HG02884 (cell line): ENCODE measurements at regions not wholly inside any gene's neighbourhood (a gene's known extent, or its start where the extent isn't known, plus 50 kb on each side); places are given as distances from the start of the nearest gene placed in this dataset.
"Not testable (repeated sequence)": the region's sequence is repeated elsewhere in the genome, so short reads cannot be mapped to it uniquely, and the experiment has no call there.

Source experiments
- ATAC-seq: cut with Tn5 transposase; IDR thresholded peaks from one replicate; pipeline ENCODE4 v1.9.1; 2021; ENCODE audit warnings: mild to moderate bottlenecking, moderate library complexity; ENCODE audit not compliant: unreplicated experiment

- ATAC-seq = no peak
Observed at GRCh38 chr10:111558211-111558610, 481.4 kb downstream of the ADRA2A start.

DNA sequence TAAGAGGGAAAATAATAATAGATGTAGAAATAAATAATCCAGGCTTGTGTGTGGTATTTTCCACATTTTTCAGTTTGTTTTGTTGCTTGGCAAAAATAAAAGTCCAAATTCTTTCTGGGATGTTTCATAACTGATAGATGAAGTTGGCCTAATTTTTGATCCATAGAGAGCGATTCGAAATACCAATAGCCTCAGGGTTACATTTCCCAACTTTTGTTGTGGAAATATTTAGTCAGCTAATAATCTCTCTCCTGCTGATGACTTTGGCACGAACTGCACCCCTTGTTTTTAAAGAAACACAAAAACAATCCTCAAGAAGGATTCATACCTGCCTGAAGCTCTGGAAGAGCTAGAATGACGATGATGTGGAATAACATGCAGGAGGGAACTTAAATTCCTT, 483.2 kb downstream of the ADRA2A start:
- no peak for ATAC-seq

GRCh38 chr10:111561124-111561523, 484.3 kb downstream of the ADRA2A start:
- ATAC-seq = no peak

GRCh38 chr10:111565542-111565941, 488.7 kb downstream of the ADRA2A start:
- ATAC-seq = no peak

DNA sequence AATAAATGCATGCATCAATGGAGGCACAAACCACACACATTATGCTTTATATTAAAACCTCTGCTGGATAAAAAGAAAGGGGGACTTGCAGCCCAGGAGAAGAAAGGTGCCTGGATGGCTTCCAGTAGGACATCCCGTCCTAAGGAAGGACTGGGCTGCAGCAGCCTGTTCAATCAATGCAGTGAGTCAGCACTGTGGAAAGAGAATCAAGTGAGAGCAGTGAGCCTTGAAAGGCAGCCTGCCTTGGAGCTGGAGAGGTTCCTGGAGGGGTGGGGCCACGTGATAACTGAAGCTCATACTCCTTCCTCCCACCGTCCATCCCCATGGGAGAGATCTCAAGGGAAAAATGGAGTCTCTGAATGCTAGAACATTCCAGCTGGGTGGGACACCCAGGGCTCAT, 501.2 kb downstream of the ADRA2A start:
- ATAC-seq = no peak

DNA sequence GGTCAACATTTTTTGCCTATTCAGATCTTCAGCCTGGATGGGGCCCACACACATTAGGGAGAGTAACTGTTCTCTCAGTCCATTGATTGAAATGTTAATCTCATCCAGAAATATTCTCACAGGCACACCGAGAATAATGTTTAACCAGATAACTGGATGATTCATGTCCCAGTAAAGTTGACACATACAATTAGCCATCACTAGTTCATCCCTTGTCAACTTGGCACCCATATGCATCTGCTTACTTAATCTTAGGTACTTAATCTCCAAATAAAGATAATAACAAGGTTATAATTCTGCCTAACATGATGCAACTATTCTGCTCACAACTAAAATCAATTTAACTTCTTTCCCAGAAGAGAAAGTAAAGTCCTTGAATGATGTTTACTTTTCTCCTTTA, 502.6 kb downstream of the ADRA2A start:
- no peak for ATAC-seq

- no peak for ATAC-seq
Observed at GRCh38 chr10:111590703-111591102, 513.9 kb downstream of the ADRA2A start.

DNA sequence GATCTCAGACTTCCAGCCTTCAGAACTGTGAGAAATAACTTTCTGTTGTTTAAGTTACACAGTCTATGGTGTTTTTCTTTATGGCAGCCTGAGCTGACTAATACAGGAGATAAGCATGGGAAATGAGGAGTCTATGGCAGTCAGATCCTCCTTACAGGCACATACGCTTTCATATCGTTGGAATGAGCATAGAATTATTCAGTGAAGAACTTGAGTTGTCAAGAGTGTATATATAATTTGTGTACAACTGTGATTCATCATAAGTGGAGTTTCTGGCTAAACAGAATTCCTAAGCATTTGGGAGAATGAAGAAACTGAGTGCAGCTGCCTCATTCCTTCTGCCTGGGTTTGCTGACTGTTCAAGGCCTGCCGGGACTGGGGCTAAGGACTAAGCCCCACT, 516.7 kb downstream of the ADRA2A start:
- no peak for ATAC-seq

- no peak for ATAC-seq
Observed at GRCh38 chr10:111595173-111595572, 518.3 kb downstream of the ADRA2A start.

DNA sequence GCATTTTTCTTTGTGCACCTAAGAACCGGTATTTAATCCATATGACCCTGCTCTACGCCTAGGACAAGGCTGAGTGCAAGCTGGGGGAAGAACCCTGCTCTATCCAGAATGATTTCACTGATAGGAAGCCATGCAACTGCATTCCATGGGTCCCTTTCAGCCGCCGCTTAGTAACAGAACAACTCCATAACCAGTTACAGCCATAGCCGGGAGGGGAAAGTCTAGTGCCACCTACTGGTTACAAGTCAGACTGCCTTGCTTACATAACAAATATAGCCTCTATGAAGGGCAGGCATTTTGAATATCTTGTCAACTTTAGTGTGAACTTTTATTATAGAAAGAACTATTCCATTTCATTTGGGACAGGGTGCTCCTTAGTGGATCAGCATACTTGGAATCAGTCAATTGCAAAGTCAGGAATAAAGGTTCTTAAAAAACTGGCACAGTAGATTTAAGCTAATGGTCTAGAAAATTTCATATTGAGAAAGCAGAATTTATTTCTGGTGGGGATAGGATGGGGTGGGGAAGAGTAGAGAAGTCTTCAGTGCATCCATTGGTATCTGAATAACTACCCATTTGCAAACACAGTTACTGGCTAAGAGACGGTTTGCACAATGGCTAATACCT, 521.7 kb downstream of the ADRA2A start:
- peak; percentile 95 for ATAC-seq

- no peak for ATAC-seq
Observed at GRCh38 chr10:111599943-111600342, 523.1 kb downstream of the ADRA2A start.

GRCh38 chr10:111600772-111601171, 523.9 kb downstream of the ADRA2A start:
- ATAC-seq = no peak

DNA sequence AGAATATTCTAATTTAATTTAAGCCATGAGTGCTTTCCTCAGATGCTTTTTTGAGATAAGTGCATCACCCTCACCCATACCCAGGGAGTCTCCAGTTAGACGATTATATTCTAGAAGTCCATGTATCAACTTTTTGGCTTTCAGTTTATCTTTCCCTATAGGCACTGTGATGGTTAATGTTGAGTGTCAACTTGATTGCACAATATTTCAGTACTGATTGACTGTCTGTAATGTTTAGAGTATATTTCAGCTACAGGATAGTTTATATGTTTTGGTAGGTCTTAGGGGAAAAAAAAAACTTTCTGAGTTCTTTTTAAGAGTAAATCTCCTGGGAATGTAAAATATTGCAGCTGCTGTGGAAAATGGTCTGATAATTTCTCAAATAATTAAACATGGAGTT, 535.4 kb downstream of the ADRA2A start:
- no peak for ATAC-seq

DNA sequence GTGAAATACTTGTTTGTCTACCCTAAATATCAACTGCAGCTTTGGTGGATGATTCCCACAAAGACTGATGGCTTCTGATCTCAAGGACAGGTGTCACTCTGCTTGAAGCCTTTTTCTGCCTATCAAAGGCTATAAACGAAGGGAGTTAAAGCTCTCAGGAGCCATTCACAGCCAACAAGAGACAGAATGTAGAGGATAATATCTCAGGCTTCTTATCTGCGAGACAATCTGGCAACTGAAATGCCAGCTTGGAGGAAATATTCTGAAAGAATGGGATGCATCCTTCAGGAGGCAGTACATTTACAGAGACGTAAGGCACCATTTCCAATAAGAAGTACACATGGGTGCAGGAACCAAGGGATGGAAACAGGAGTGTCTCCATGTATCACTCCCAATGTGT, 549.4 kb downstream of the GPAM start:
- no peak for ATAC-seq

- ATAC-seq = no peak
Observed at GRCh38 chr10:111646021-111646420, 537.5 kb downstream of the GPAM start.

GRCh38 chr10:111648046-111648445, 535.5 kb downstream of the GPAM start:
- ATAC-seq = no peak

GRCh38 chr10:111649080-111649479, 534.5 kb downstream of the GPAM start:
- not testable (repeated sequence) for ATAC-seq

GRCh38 chr10:111650088-111650487, 533.5 kb downstream of the GPAM start:
- no peak for ATAC-seq

DNA sequence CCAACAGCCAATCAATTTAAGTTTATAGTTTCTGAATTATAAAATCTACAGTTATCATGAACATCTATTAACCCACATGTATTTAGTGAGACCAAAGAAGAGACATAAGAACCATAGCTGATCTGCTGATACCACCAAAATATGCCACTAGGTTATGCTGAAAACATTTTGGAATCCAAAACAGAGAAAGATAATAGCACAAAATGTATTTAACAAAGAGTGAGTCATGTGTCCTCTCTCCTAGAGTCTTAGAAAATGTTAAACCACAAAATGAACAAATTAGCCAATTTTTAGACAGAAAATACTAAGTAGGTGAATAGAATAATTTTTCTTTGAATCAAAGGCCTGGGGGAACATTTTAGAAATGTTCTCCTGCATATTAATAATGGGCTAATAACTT, 527.5 kb downstream of the GPAM start:
- no peak for ATAC-seq

DNA sequence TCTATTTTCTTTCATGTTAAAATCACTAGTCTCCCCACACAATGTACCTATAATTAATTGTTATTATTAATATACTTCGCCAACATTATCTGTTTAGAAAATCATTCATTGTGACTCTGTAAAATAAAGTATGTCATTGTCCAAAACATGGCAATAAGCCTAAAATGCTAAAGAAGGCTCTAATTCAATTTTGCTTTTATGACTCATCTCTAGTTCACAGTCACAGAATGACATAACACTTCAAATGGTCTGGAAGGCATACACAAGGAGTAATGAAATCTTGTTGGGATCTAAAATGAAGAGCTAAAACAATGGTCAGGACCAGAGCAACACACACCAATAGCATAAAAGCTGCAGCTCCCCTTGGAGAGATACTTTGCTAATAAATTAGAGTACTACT, 505.8 kb downstream of the GPAM start:
- ATAC-seq = no peak

- no peak for ATAC-seq
Observed at GRCh38 chr10:111686796-111687195, 496.8 kb downstream of the GPAM start.

- ATAC-seq = no peak
Observed at GRCh38 chr10:111698711-111699110, 484.9 kb downstream of the GPAM start.

GRCh38 chr10:111703986-111704385, 479.6 kb downstream of the GPAM start:
- no peak for ATAC-seq
